DOHH2 (cell line): ENCODE measurements at regions not wholly inside any gene's neighbourhood (a gene's known extent, or its start where the extent isn't known, plus 50 kb on each side); places are given as distances from the start of the nearest gene placed in this dataset.

ENCODE experiments used
- H3F3A ChIP-seq: fragments of 200-600 bp; sonication (generic), shearing (Covaris generic); 2 replicates; pipeline ENCODE4 v1.6.0; 2016; ENCODE audit warnings: antibody characterized with exemption, mild to moderate bottlenecking; ENCODE audit not compliant: control insufficient read depth, insufficient read depth
- H3K27ac ChIP-seq: fragments of 200-600 bp; sonication (generic); 2 replicates; pipeline ENCODE4 v1.5.1; 2014; ENCODE audit warnings: low read depth, mild to moderate bottlenecking, low read length, moderate library complexity
- H3K27me3 ChIP-seq: fragments of 200-600 bp; sonication (generic); 2 replicates; pipeline ENCODE4 v1.6.1; 2014; ENCODE audit warnings: mild to moderate bottlenecking, low read length, mixed read lengths; ENCODE audit not compliant: control insufficient read depth
- H3K36me3 ChIP-seq: fragments of 200-600 bp; sonication (generic); 2 replicates; pipeline ENCODE4 v1.6.1; 2014; ENCODE audit warnings: mild to moderate bottlenecking, low read length, moderate library complexity, mixed read lengths; ENCODE audit not compliant: control insufficient read depth
- H3K4me1 ChIP-seq: fragments of 200-600 bp; sonication (generic); 2 replicates; pipeline ENCODE4 v1.6.1; 2014; ENCODE audit warnings: mild to moderate bottlenecking, low read length, mixed read lengths; ENCODE audit not compliant: control insufficient read depth
- H3K4me2 ChIP-seq: fragments of 200-600 bp; sonication (generic); 2 replicates; pipeline ENCODE4 v1.6.0; 2014; ENCODE audit warnings: mild to moderate bottlenecking, low read length, moderate library complexity
- H3K4me3 ChIP-seq: fragments of 200-600 bp; sonication (generic); 2 replicates; pipeline ENCODE4 v1.5.1; 2014; ENCODE audit warnings: mild to moderate bottlenecking, low read length, mixed read lengths
- H3K79me2 ChIP-seq: fragments of 200-600 bp; sonication (generic); 2 replicates; pipeline ENCODE4 v1.6.1; 2014; ENCODE audit warnings: mild to moderate bottlenecking, low read length, mixed read lengths; ENCODE audit not compliant: control insufficient read depth
- H3K9me2 ChIP-seq: fragments of 200-600 bp; sonication (generic); replicated peaks from 2 replicates; pipeline ENCODE4 v1.6.1; 2014; ENCODE audit warnings: mild to moderate bottlenecking, low read length, mixed read lengths; ENCODE audit not compliant: control insufficient read depth
- H3K9me3 ChIP-seq: fragments of 200-600 bp; sonication (generic); 2 replicates; pipeline ENCODE4 v1.6.1; 2014; ENCODE audit warnings: antibody characterized with exemption, low read length, mixed read lengths; ENCODE audit not compliant: control insufficient read depth, insufficient read depth
- H4K20me1 ChIP-seq: fragments of 200-600 bp; sonication (generic); 2 replicates; pipeline ENCODE4 v1.6.0; 2014; ENCODE audit warnings: low read depth, mild to moderate bottlenecking, antibody characterized with exemption, low read length, moderate library complexity; ENCODE audit not compliant: control insufficient read depth, insufficient read depth
- EZH2phosphoT487 ChIP-seq: fragments of 200-600 bp; sonication (generic); IDR thresholded peaks from 2 replicates; pipeline ENCODE4 v1.6.1; 2017; ENCODE audit warnings: borderline replicate concordance, mild to moderate bottlenecking, antibody characterized with exemption, low read length, moderate library complexity, mixed read lengths
- TF ChIP-seq, protein P1 (sequence below): fragments of 200-600 bp; sonication (generic); IDR thresholded peaks from one replicate; pipeline ENCODE4 v1.5.1; 2014; ENCODE audit warnings: antibody characterized with exemption, mild to moderate bottlenecking, low read depth, low read length; ENCODE audit not compliant: poor library complexity, severe bottlenecking

DNA sequence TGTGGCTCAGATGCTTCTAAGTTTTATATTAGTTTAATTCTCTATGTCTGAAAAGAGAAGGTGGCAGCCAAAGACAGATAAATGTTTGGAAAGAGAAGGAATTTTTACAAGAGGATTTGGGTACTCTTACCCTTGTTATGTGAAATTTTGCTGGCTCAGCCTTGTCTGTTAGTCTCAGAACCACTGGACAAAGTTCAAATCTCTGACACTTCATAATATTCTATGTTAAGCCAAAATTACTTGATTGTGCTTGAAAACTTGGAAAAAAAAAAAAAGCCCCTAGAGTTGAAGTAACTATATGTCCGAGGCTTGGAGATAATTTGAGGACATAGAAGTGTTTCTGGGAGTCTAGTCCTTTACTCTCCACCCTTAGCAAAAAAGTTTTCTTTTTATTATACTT, 1079.3 kb upstream of the LRRTM3 start:
- Histone ChIP-seq H3K9me2 (no peaks in the 10 kb centered on the region), H3K27ac (peak overlapping the region; percentile 3; the same call in 1 of the 2 replicates), H3K36me3 (peaks cover 10% of the 10 kb centered on the region; the same call in 1 of the 2 replicates), H3K4me3 (no peak overlapping the region), H3K4me2 (peak overlapping the region; percentile 44), H3K79me2 (no peaks in the 10 kb centered on the region), H4K20me1 (no peaks in the 10 kb centered on the region), H3K27me3 (no peaks in the 10 kb centered on the region), H3F3A (0 out of 2 replicates have a peak, but pooled peaks cover 5% of the 10 kb centered on the region), H3K4me1 (peaks cover 60% of the 10 kb centered on the region), H3K9me3 (no peaks in the 10 kb centered on the region)
- TF ChIP-seq EZH2phosphoT487: no peak
- TF ChIP-seq, protein P1, sequence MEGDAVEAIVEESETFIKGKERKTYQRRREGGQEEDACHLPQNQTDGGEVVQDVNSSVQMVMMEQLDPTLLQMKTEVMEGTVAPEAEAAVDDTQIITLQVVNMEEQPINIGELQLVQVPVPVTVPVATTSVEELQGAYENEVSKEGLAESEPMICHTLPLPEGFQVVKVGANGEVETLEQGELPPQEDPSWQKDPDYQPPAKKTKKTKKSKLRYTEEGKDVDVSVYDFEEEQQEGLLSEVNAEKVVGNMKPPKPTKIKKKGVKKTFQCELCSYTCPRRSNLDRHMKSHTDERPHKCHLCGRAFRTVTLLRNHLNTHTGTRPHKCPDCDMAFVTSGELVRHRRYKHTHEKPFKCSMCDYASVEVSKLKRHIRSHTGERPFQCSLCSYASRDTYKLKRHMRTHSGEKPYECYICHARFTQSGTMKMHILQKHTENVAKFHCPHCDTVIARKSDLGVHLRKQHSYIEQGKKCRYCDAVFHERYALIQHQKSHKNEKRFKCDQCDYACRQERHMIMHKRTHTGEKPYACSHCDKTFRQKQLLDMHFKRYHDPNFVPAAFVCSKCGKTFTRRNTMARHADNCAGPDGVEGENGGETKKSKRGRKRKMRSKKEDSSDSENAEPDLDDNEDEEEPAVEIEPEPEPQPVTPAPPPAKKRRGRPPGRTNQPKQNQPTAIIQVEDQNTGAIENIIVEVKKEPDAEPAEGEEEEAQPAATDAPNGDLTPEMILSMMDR: no peak

DNA sequence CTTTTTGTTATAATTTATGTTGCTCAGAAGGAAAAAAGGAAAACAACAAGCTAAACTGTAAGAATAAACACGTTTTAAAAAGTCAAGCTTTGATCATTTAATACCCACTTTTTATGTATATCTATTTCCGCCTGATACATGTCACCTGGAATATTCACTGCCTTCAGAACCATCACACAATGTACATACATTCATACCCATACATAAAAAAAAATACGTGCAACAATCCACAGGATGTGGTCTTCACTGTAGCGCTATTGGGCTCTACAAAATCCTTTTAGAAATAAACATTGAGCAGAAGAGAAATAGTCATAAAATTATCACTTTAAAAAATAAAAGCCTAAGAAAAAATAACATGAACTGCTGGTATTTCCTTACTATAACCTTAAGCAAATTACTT, 1078.9 kb upstream of the LRRTM3 start:
- peak overlapping the region; percentile 3; the same call in 1 of the 2 replicates for H3K27ac ChIP-seq
- no peaks in the 10 kb centered on the region for H3K27me3 ChIP-seq
- H3K4me2 ChIP-seq: peak overlapping the region; percentile 44
- H3K9me2 ChIP-seq: no peaks in the 10 kb centered on the region
- H3K4me3 ChIP-seq: no peak overlapping the region
- H3K9me3 ChIP-seq: no peaks in the 10 kb centered on the region
- H4K20me1 ChIP-seq: no peaks in the 10 kb centered on the region
- peaks cover 10% of the 10 kb centered on the region; the same call in 1 of the 2 replicates for H3K36me3 ChIP-seq
- TF ChIP-seq, protein P1: no peak
- TF ChIP-seq EZH2phosphoT487: no peak
- H3K4me1 ChIP-seq: peaks cover 59% of the 10 kb centered on the region
- 0 out of 2 replicates have a peak, but pooled peaks cover 5% of the 10 kb centered on the region for H3F3A ChIP-seq
- H3K79me2 ChIP-seq: no peaks in the 10 kb centered on the region

- H4K20me1 ChIP-seq: no peaks in the 10 kb centered on the region
- no peaks in the 10 kb centered on the region for H3K9me2 ChIP-seq
- H3K4me2 ChIP-seq: peak overlapping the region; percentile 44; the same call in 1 of the 2 replicates
- H3K27ac ChIP-seq: no peak overlapping the region
- TF ChIP-seq, protein P1: no peak
- no peak for TF ChIP-seq EZH2phosphoT487
- H3K4me3 ChIP-seq: no peak overlapping the region
- no peaks in the 10 kb centered on the region for H3K9me3 ChIP-seq
- 0 out of 2 replicates have a peak, but pooled peaks cover 5% of the 10 kb centered on the region for H3F3A ChIP-seq
- H3K79me2 ChIP-seq: no peaks in the 10 kb centered on the region
- H3K36me3 ChIP-seq: peaks cover 4% of the 10 kb centered on the region; the same call in 1 of the 2 replicates
- peaks cover 52% of the 10 kb centered on the region for H3K4me1 ChIP-seq
- H3K27me3 ChIP-seq: no peaks in the 10 kb centered on the region
These were observed 1078.2 kb upstream of the LRRTM3 start for GRCh38 chr10:65847436-65848230.
